ENCODE measurements at regions not wholly inside any gene's neighbourhood (a gene's known extent, or its start where the extent isn't known, plus 50 kb on each side); places are given as distances from the start of the nearest gene placed in this dataset.
A peak's percentile ranks its signal among the peaks of the same experiment; 100 is the strongest.

DNA sequence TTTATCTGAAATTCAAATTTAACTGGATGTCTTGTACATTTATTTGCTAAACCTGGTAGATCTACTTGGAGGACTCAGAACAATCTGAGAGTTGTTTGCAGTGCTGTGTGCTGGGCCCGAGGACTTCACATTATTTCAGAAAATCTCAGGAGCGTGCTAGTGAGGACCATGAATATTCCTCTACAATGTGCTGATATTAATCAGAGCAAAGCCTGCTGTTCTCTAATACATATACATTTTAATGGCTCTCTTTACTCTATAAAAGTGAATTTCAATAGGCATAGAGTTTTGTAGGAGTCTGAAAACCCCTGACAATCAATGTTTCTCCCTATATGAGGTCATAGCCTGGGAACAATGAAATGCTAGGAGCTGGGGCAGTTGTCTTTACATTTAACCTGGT, 144.3 kb downstream of the NEDD1 start:
- Histone ChIP-seq H3K4me1 (no peaks in the 10 kb centered on the region), H3K36me3 (no peaks in the 10 kb centered on the region), H3K27me3 (no peaks in the 10 kb centered on the region), H3K9me3 (no peaks in the 10 kb centered on the region), H3K27ac (no peak overlapping the region), H3K4me3 (no peak overlapping the region)
- 89 to 94% methylated on average over 2 of the region's 2 CpGs for WGBS, 2 donors
- DNase-seq: no peak
- intact Hi-C loops (cut with DNase I): no loop called here
- TF ChIP-seq EP300 (IDR thresholded peaks at IDR 0.05): no peak
- TF ChIP-seq POLR2A (IDR thresholded peaks at IDR 0.05): no peak
- TF ChIP-seq, protein P1, sequence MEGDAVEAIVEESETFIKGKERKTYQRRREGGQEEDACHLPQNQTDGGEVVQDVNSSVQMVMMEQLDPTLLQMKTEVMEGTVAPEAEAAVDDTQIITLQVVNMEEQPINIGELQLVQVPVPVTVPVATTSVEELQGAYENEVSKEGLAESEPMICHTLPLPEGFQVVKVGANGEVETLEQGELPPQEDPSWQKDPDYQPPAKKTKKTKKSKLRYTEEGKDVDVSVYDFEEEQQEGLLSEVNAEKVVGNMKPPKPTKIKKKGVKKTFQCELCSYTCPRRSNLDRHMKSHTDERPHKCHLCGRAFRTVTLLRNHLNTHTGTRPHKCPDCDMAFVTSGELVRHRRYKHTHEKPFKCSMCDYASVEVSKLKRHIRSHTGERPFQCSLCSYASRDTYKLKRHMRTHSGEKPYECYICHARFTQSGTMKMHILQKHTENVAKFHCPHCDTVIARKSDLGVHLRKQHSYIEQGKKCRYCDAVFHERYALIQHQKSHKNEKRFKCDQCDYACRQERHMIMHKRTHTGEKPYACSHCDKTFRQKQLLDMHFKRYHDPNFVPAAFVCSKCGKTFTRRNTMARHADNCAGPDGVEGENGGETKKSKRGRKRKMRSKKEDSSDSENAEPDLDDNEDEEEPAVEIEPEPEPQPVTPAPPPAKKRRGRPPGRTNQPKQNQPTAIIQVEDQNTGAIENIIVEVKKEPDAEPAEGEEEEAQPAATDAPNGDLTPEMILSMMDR (IDR thresholded peaks at IDR 0.05): no peak
- no peak for TF ChIP-seq POLR2AphosphoS5 (IDR thresholded peaks at IDR 0.05)

DNA sequence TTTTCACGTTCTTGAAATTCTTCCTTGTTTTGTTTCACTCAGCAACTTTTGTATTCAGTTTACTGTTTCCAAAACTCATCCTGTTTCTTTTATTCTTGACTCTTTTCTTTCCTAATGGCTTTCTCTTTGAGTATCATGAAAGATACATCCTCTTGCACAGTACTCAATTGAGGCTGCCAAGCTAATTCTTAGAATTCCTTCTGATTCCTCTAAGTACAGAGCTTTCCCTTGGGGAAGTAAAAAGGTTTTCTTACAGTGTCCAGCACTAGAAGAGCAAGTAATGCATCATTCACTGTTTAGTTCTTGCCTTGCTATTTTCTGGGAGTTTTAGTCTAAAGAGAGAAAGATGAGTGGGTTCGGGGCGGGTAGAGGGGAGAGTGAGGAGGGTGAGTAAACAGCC, 154.1 kb downstream of the NEDD1 start:
- H3K4me3 ChIP-seq: no peak overlapping the region
- intact Hi-C loops (cut with DNase I): no loop called here
- DNase-seq: no peak
- no peaks in the 10 kb centered on the region for H3K27me3 ChIP-seq
- TF ChIP-seq POLR2AphosphoS5 (IDR thresholded peaks at IDR 0.05) (no peak), POLR2A (IDR thresholded peaks at IDR 0.05) (no peak), EP300 (IDR thresholded peaks at IDR 0.05) (no peak)
- TF ChIP-seq, protein P1 (IDR thresholded peaks at IDR 0.05): no peak
- H3K36me3 ChIP-seq: no peaks in the 10 kb centered on the region
- no peaks in the 10 kb centered on the region for H3K4me1 ChIP-seq
- 39 to 64% methylated on average over 3 of the region's 3 CpGs for WGBS, 2 donors
- H3K9me3 ChIP-seq: peaks cover 0 to 4% (median 0%) of the 10 kb centered on the region in 4 donors
- no peak overlapping the region for H3K27ac ChIP-seq

DNA sequence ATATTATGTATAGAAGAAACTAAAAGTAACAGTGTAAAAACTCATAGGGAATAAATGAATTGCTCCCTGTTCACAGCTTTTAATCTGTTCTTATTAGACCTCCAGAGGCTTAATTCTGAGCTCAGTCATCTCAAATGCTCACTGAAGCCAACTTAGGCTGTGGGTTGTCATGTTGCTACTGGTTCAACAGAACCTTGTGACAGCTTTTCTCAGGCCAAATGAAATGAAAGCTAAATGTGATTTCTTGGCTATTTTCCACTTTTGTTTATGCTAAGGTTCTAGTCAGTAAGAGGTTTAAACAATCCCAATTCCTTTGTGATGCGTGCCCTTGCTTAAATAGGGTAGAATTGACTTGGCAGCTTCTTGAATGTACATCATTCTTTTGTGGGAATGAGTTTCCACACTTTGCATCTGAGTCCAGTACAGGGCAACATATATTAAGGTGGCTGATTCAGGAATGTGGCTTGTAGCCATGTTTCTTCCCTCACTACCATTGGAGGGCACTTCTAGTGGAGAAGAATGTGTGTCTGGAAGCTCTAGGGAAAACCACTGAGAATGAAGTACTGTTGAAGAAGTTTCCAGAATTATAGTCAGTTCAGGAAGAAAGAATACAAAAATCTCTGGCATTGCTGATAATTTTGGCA, 156.4 kb downstream of the NEDD1 start:
- DNase-seq: no peak
- TF ChIP-seq, protein P1 (IDR thresholded peaks at IDR 0.05): no peak
- no peak for TF ChIP-seq POLR2AphosphoS5 (IDR thresholded peaks at IDR 0.05)
- no peak for TF ChIP-seq EP300 (IDR thresholded peaks at IDR 0.05)
- WGBS, 2 donors: 43 to 75% methylated on average over 1 of the region's 1 CpG
- H3K4me3 ChIP-seq: no peak overlapping the region
- H3K9me3 ChIP-seq: no peaks in the 10 kb centered on the region
- no peaks in the 10 kb centered on the region for H3K4me1 ChIP-seq
- H3K36me3 ChIP-seq: no peaks in the 10 kb centered on the region
- no peak overlapping the region for H3K27ac ChIP-seq
- H3K27me3 ChIP-seq: no peaks in the 10 kb centered on the region
- intact Hi-C loops (cut with DNase I): no loop called here

DNA sequence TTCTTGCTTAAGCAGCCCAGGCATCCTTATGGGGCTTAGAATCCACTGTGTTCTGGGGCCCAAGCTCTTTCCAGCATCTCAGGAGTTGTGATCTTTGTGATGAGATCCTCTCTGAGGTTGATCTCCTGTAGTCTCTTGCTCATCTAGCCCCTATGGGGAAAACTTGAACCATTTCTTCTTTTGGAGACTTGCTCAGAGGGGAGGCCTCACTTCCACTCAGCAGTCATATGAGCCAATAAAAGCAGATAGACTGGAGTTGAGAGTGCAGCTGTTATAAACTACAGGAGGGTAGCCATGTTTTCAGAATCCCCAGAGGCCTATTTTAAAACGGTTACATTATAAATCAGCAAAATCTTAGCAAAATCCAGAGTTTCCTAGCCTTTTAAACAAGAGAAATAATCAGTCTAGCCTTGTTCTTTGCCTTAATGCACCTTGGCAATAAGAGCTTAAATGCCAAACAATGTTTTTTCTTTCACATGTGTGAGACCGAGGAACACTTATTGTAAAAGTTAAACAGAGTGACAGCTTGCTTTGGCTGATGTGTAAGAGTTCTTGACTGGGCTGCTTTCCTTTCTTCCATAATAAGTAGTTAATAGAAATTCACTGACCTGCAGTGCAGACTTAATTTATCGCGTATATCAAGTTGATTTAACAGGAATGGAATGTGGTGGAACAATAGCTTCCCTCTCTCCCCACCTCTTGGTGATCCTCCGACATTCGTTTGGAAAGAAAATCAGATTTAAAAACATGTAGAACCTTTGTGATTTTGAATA, 168.3 kb downstream of the NEDD1 start:
- H3K4me3 ChIP-seq: no peak overlapping the region
- WGBS, 2 donors: 63 to 76% methylated on average over 6 of the region's 6 CpGs
- H3K27me3 ChIP-seq: no peaks in the 10 kb centered on the region
- no peaks in the 10 kb centered on the region for H3K9me3 ChIP-seq
- peak overlapping the region in 2 of 4 donors; percentile 31 to 38 for H3K27ac ChIP-seq
- no peaks in the 10 kb centered on the region for H3K36me3 ChIP-seq
- H3K4me1 ChIP-seq: peaks cover 0 to 16% (median 4%) of the 10 kb centered on the region in 4 donors
- intact Hi-C loops (cut with DNase I): no loop called here
- TF ChIP-seq POLR2A (IDR thresholded peaks at IDR 0.05): no peak
- TF ChIP-seq EP300 (IDR thresholded peaks at IDR 0.05): no peak
- no peak for TF ChIP-seq POLR2AphosphoS5 (IDR thresholded peaks at IDR 0.05)
- TF ChIP-seq, protein P1 (IDR thresholded peaks at IDR 0.05): no peak
- DNase-seq: no peak

Measured in sigmoid colon (tissue), 6 donors.